GM12865 (cell line): ENCODE measurements at regions not wholly inside any gene's neighbourhood (a gene's known extent, or its start where the extent isn't known, plus 50 kb on each side); places are given as distances from the start of the nearest gene placed in this dataset.

ENCODE experiments used
- DNase-seq: peaks from one replicate; pipeline ENCODE4 v3.0.0; 2010; ENCODE audit warnings: low read depth
- H3K4me3 ChIP-seq: 2 replicates; pipeline ENCODE4 v1.5.1; 2011; ENCODE audit warnings: mild to moderate bottlenecking, low read depth, low read length, control low read depth
- CTCF ChIP-seq: IDR thresholded peaks from 2 replicates; pipeline ENCODE4 v1.5.1; 2011; ENCODE audit warnings: low read length, control low read depth, low read depth, inconsistent platforms; ENCODE audit not compliant: insufficient read depth; ENCODE audit errors: missing control alignments

- no peak overlapping the region for H3K4me3 ChIP-seq
- TF ChIP-seq CTCF, result no peak
- DNase-seq, result no peak
Measured at GRCh38 chr20:24831232-24831631, 117.8 kb upstream of the CST7 start.

- TF ChIP-seq CTCF, result no peak
- no peak overlapping the region for H3K4me3 ChIP-seq
- no peak for DNase-seq
Measured at GRCh38 chr20:24832518-24832917, 116.6 kb upstream of the CST7 start.

- no peak overlapping the region for H3K4me3 ChIP-seq
- TF ChIP-seq CTCF, result no peak
- no peak for DNase-seq
Measured at GRCh38 chr20:24833592-24833991, 115.5 kb upstream of the CST7 start.

- TF ChIP-seq CTCF, result no peak
- DNase-seq, result peak; percentile 26
- no peak overlapping the region for H3K4me3 ChIP-seq
Measured at GRCh38 chr20:24834310-24834709, 114.8 kb upstream of the CST7 start.

GRCh38 chr20:24835195-24835594, 113.9 kb upstream of the CST7 start:
- DNase-seq, result no peak
- no peak for TF ChIP-seq CTCF
- H3K4me3 ChIP-seq, result no peak overlapping the region

GRCh38 chr20:24836041-24836533, 113.0 kb upstream of the CST7 start:
- TF ChIP-seq CTCF, result no peak
- H3K4me3 ChIP-seq, result no peak overlapping the region
- no peak for DNase-seq

- no peak for DNase-seq
- TF ChIP-seq CTCF, result no peak
- H3K4me3 ChIP-seq, result no peak overlapping the region
Measured at GRCh38 chr20:24836661-24837299, 112.3 kb upstream of the CST7 start.
